ENCODE measurements at regions not wholly inside any gene's neighbourhood (a gene's known extent, or its start where the extent isn't known, plus 50 kb on each side); places are given as distances from the start of the nearest gene placed in this dataset.

- Histone ChIP-seq H3K36me3 (ENCODE audit: control insufficient read depth in 1 of 2, insufficient read depth in 2 of 2, low read length in 2 of 2) (no peaks in the 10 kb centered on the region), H3K4me2 (ENCODE audit: low read length) (no peak overlapping the region), H3K9me3 (ENCODE audit: insufficient read depth, low read depth, low read length) (peaks cover 1% of the 10 kb centered on the region), H2AK5ac (ENCODE audit: low read length) (no peak overlapping the region), H3K18ac (ENCODE audit: low read length) (no peak overlapping the region), H3K79me1 (ENCODE audit: low read length) (no peaks in the 10 kb centered on the region), H3K27ac (ENCODE audit: low read depth, low read length) (no peak overlapping the region), H3K4me1 (ENCODE audit: control insufficient read depth in 1 of 2, insufficient read depth in 2 of 2, low read length in 2 of 2) (peaks cover 2 to 8% of the 10 kb centered on the region in 2 experiments), H3K23ac (ENCODE audit: low read length) (no peak overlapping the region), H3K14ac (ENCODE audit: low read length) (no peak overlapping the region), H3K4ac (ENCODE audit: low read depth, low read length) (no peak overlapping the region), H3K4me3 (ENCODE audit: low read depth, low read length) (no peak overlapping the region), H2BK5ac (ENCODE audit: low read depth, low read length, poor library complexity) (no peak overlapping the region), H2BK12ac (ENCODE audit: low read length) (no peak overlapping the region), H2AFZ (ENCODE audit: insufficient read depth, low read length, poor library complexity) (no peak overlapping the region), H3K27me3 (ENCODE audit: insufficient read depth, low read length) (no peaks in the 10 kb centered on the region), H4K12ac (ENCODE audit: low read depth, low read length) (no peak overlapping the region), H3K79me2 (ENCODE audit: control insufficient read depth, insufficient read depth, low read length, poor library complexity) (no peaks in the 10 kb centered on the region), H3K9ac (ENCODE audit: low read length) (no peak overlapping the region), H4K8ac (ENCODE audit: low read depth, low read length) (no peak overlapping the region), H2BK120ac (ENCODE audit: insufficient read depth, low read length, poor library complexity) (no peak overlapping the region), H4K91ac (ENCODE audit: low read depth, low read length) (no peak overlapping the region)
- no peak for DNase-seq
- no CpG with 5 or more reads among the region's 6 CpGs for WGBS (ENCODE audit: extremely low coverage, insufficient coverage, insufficient read length)
These were observed 116.3 kb downstream of the BOD1 start for GRCh38 chr5:173500213-173500560.

GRCh38 chr5:173499471-173500212, 116.8 kb downstream of the BOD1 start:
- Histone ChIP-seq H3K27me3 (ENCODE audit: insufficient read depth, low read length) (no peaks in the 10 kb centered on the region), H4K8ac (ENCODE audit: low read depth, low read length) (no peak overlapping the region), H3K27ac (ENCODE audit: low read depth, low read length) (no peak overlapping the region), H2AK5ac (ENCODE audit: low read length) (no peak overlapping the region), H3K9ac (ENCODE audit: low read length) (no peak overlapping the region), H3K4me3 (ENCODE audit: low read depth, low read length) (no peak overlapping the region), H4K91ac (ENCODE audit: low read depth, low read length) (no peak overlapping the region), H2AFZ (ENCODE audit: insufficient read depth, low read length, poor library complexity) (no peak overlapping the region), H2BK5ac (ENCODE audit: low read depth, low read length, poor library complexity) (no peak overlapping the region), H3K36me3 (ENCODE audit: control insufficient read depth in 1 of 2, insufficient read depth in 2 of 2, low read length in 2 of 2) (no peaks in the 10 kb centered on the region), H3K4me1 (ENCODE audit: control insufficient read depth in 1 of 2, insufficient read depth in 2 of 2, low read length in 2 of 2) (peaks cover 2 to 8% of the 10 kb centered on the region in 2 experiments), H2BK12ac (ENCODE audit: low read length) (no peak overlapping the region), H3K79me1 (ENCODE audit: low read length) (no peaks in the 10 kb centered on the region), H3K18ac (ENCODE audit: low read length) (no peak overlapping the region), H3K9me3 (ENCODE audit: insufficient read depth, low read depth, low read length) (peaks cover 1% of the 10 kb centered on the region), H3K4ac (ENCODE audit: low read depth, low read length) (no peak overlapping the region), H3K14ac (ENCODE audit: low read length) (no peak overlapping the region), H4K12ac (ENCODE audit: low read depth, low read length) (no peak overlapping the region), H3K79me2 (ENCODE audit: control insufficient read depth, insufficient read depth, low read length, poor library complexity) (no peaks in the 10 kb centered on the region), H3K4me2 (ENCODE audit: low read length) (no peak overlapping the region), H2BK120ac (ENCODE audit: insufficient read depth, low read length, poor library complexity) (no peak overlapping the region), H3K23ac (ENCODE audit: low read length) (no peak overlapping the region)
- no peak for DNase-seq
- no CpG with 5 or more reads among the region's 14 CpGs for WGBS (ENCODE audit: extremely low coverage, insufficient coverage, insufficient read length)

GRCh38 chr5:173498739-173499470, 117.5 kb downstream of the BOD1 start:
- Histone ChIP-seq H2AFZ (ENCODE audit: insufficient read depth, low read length, poor library complexity) (no peak overlapping the region), H3K36me3 (ENCODE audit: control insufficient read depth in 1 of 2, insufficient read depth in 2 of 2, low read length in 2 of 2) (no peaks in the 10 kb centered on the region), H3K4me3 (ENCODE audit: low read depth, low read length) (no peak overlapping the region), H4K8ac (ENCODE audit: low read depth, low read length) (no peak overlapping the region), H3K14ac (ENCODE audit: low read length) (no peak overlapping the region), H3K9ac (ENCODE audit: low read length) (no peak overlapping the region), H4K12ac (ENCODE audit: low read depth, low read length) (no peak overlapping the region), H2AK5ac (ENCODE audit: low read length) (no peak overlapping the region), H3K27me3 (ENCODE audit: insufficient read depth, low read length) (no peaks in the 10 kb centered on the region), H3K4ac (ENCODE audit: low read depth, low read length) (no peak overlapping the region), H3K4me2 (ENCODE audit: low read length) (no peak overlapping the region), H3K4me1 (ENCODE audit: control insufficient read depth in 1 of 2, insufficient read depth in 2 of 2, low read length in 2 of 2) (peaks cover 2 to 8% of the 10 kb centered on the region in 2 experiments), H2BK5ac (ENCODE audit: low read depth, low read length, poor library complexity) (no peak overlapping the region), H3K18ac (ENCODE audit: low read length) (no peak overlapping the region), H3K79me1 (ENCODE audit: low read length) (no peaks in the 10 kb centered on the region), H3K79me2 (ENCODE audit: control insufficient read depth, insufficient read depth, low read length, poor library complexity) (no peaks in the 10 kb centered on the region), H3K9me3 (ENCODE audit: insufficient read depth, low read depth, low read length) (peaks cover 1% of the 10 kb centered on the region), H4K91ac (ENCODE audit: low read depth, low read length) (no peak overlapping the region), H2BK12ac (ENCODE audit: low read length) (no peak overlapping the region), H3K23ac (ENCODE audit: low read length) (no peak overlapping the region), H2BK120ac (ENCODE audit: insufficient read depth, low read length, poor library complexity) (no peak overlapping the region), H3K27ac (ENCODE audit: low read depth, low read length) (no peak overlapping the region)
- DNase-seq = no peak
- WGBS (ENCODE audit: extremely low coverage, insufficient coverage, insufficient read length) = no CpG with 5 or more reads among the region's 16 CpGs

- H3K9ac ChIP-seq (ENCODE audit: low read length) = no peak overlapping the region
- no peak overlapping the region for H3K4me3 ChIP-seq (ENCODE audit: low read depth, low read length)
- H3K27ac ChIP-seq (ENCODE audit: low read depth, low read length) = no peak overlapping the region
- no peaks in the 10 kb centered on the region for H3K79me2 ChIP-seq (ENCODE audit: control insufficient read depth, insufficient read depth, low read length, poor library complexity)
- H2AFZ ChIP-seq (ENCODE audit: insufficient read depth, low read length, poor library complexity) = no peak overlapping the region
- DNase-seq = peak; percentile 79 to 88
- H3K4me2 ChIP-seq (ENCODE audit: low read length) = no peak overlapping the region
- H3K14ac ChIP-seq (ENCODE audit: low read length) = no peak overlapping the region
- peaks cover 1% of the 10 kb centered on the region for H3K9me3 ChIP-seq (ENCODE audit: insufficient read depth, low read depth, low read length)
- no peak overlapping the region for H4K8ac ChIP-seq (ENCODE audit: low read depth, low read length)
- H4K91ac ChIP-seq (ENCODE audit: low read depth, low read length) = no peak overlapping the region
- H3K23ac ChIP-seq (ENCODE audit: low read length) = no peak overlapping the region
- no peak overlapping the region for H2AK5ac ChIP-seq (ENCODE audit: low read length)
- H2BK5ac ChIP-seq (ENCODE audit: low read depth, low read length, poor library complexity) = no peak overlapping the region
- no peak overlapping the region for H4K12ac ChIP-seq (ENCODE audit: low read depth, low read length)
- no peak overlapping the region for H3K4ac ChIP-seq (ENCODE audit: low read depth, low read length)
- H2BK12ac ChIP-seq (ENCODE audit: low read length) = no peak overlapping the region
- H2BK120ac ChIP-seq (ENCODE audit: insufficient read depth, low read length, poor library complexity) = no peak overlapping the region
- H3K18ac ChIP-seq (ENCODE audit: low read length) = no peak overlapping the region
- no peaks in the 10 kb centered on the region for H3K36me3 ChIP-seq (ENCODE audit: control insufficient read depth in 1 of 2, insufficient read depth in 2 of 2, low read length in 2 of 2)
- H3K4me1 ChIP-seq (ENCODE audit: control insufficient read depth in 1 of 2, insufficient read depth in 2 of 2, low read length in 2 of 2) = peaks cover 2 to 8% of the 10 kb centered on the region in 2 experiments
- H3K27me3 ChIP-seq (ENCODE audit: insufficient read depth, low read length) = no peaks in the 10 kb centered on the region
- no peaks in the 10 kb centered on the region for H3K79me1 ChIP-seq (ENCODE audit: low read length)
- no CpG with 5 or more reads among the region's 9 CpGs for WGBS (ENCODE audit: extremely low coverage, insufficient coverage, insufficient read length)
These were observed 118.2 kb downstream of the BOD1 start for GRCh38 chr5:173498286-173498685.
